ENCODE measurements at regions not wholly inside any gene's neighbourhood (a gene's known extent, or its start where the extent isn't known, plus 50 kb on each side); places are given as distances from the start of the nearest gene placed in this dataset.

DNA sequence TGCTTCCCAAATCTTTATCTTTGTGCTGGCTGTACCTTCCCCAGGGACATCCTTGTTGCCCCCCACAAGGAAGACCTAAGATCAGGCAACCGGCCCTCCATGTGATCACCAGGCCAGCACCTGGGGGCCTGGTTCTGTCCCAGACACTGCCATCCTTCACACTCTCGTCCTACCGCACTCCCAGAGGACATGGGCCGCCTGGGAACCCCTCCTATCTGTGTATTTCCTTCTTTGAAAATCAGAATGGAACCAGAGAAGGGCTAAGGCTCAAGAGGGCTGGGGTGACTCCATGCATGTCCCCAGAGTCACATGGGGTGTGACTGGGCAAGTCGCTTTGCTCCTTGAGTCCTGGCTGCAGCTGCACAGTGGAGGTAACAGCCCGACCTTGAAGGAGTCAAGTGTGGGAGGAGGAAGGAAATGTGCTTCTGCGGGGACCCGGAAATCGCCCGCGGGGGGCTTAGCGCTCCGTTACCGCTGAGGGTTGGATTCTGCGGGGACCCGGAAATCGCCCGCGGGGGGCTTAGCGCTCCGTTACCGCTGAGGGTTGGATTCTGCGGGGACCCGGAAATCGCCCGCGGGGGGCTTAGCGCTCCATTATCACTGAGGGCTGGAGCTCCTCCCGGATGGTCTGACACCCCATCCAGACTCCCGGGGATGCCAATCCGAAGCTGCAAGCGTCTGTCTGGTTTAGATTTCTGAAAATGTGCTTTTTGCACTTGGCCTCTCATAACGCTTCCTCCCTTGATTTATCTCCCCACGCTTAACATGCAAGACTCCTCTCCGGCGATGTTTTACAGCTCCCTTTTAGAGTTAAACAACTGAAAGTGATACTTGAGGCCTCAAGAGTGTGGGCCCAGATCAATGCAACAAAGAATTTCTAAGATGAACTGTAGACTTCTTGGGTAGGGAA lies 278.9 kb downstream of the NPHP4 start:
- Histone ChIP-seq H3K9me3 (ENCODE audit: control insufficient read depth, low read length) (no peaks in the 10 kb centered on the region), H3K36me3 (ENCODE audit: control insufficient read depth, insufficient read depth, low read length) (no peaks in the 10 kb centered on the region), H3K4me1 (ENCODE audit: control insufficient read depth, insufficient read depth, low read length) (peaks cover 19% of the 10 kb centered on the region), H3K4me3 (ENCODE audit: insufficient read depth, low read depth, low read length) (no peak overlapping the region), H3K27me3 (ENCODE audit: control insufficient read depth, insufficient read depth, low read length, poor library complexity, severe bottlenecking) (no peaks in the 10 kb centered on the region), H3K27ac (ENCODE audit: insufficient read depth, low read depth, low read length, poor library complexity, severe bottlenecking) (no peak overlapping the region)
- 95% methylated on average over 36 of the region's 36 CpGs for WGBS, 2 experiments

DNA sequence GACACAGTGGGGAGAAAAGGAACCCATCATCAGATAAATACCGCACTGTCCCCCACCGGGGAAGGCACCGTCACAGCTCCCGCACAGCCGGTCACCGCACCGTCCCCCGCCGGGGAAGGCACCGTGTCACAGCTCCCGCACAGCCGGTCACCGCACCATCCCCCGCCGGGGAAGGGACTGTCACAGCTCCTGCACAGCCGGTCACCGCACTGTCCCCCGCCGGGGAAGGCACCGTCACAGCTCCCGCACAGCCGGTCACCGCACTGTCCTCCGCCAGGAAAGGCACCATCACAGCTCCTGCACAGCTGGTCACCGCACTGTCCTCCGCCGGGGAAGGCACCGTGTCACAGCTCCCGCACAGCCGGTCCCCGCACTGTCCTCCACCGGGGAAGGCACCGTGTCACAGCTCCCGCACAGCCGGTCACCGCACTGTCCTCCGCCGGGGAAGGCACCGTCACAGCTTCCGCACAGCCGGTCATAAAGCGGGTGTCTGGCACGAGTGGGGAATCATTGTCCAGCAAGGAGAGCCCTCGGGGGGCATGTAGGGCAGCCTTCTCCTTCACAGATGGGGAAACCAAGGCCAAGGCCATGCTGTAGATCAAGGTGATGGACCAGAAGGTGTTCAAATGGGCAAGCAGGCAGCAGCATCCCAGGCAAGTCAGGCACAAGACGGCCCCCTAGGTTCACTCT lies 280.1 kb downstream of the NPHP4 start:
- H3K9me3 ChIP-seq (ENCODE audit: control insufficient read depth, low read length) = no peaks in the 10 kb centered on the region
- H3K27ac ChIP-seq (ENCODE audit: insufficient read depth, low read depth, low read length, poor library complexity, severe bottlenecking) = no peak overlapping the region
- H3K36me3 ChIP-seq (ENCODE audit: control insufficient read depth, insufficient read depth, low read length) = no peaks in the 10 kb centered on the region
- no peaks in the 10 kb centered on the region for H3K27me3 ChIP-seq (ENCODE audit: control insufficient read depth, insufficient read depth, low read length, poor library complexity, severe bottlenecking)
- H3K4me1 ChIP-seq (ENCODE audit: control insufficient read depth, insufficient read depth, low read length) = peaks cover 6% of the 10 kb centered on the region
- WGBS, 2 experiments = 93 to 94% methylated on average over 45 of the region's 45 CpGs
- H3K4me3 ChIP-seq (ENCODE audit: insufficient read depth, low read depth, low read length) = no peak overlapping the region

DNA sequence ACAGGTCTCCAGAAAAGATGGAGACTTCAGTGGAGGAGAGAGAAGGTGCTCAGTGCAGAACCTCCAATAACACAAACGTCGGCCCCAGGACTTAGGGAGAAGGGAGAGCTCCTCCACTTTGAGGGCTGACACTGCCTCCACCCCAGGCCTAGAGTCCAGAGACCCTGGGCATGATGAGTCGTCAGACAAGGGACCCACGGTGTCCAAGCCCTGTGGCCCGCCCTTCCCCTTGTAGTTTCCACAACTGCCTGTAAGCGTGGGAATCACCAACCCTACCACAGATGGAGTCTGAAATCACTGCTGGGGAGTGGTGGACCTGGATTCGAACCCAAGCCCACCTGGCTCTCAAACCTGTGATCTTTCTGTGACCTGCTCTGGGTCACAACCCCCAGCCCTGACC lies 281.1 kb downstream of the NPHP4 start:
- H3K27ac ChIP-seq (ENCODE audit: insufficient read depth, low read depth, low read length, poor library complexity, severe bottlenecking) = no peak overlapping the region
- no peaks in the 10 kb centered on the region for H3K27me3 ChIP-seq (ENCODE audit: control insufficient read depth, insufficient read depth, low read length, poor library complexity, severe bottlenecking)
- WGBS, 2 experiments = 91 to 93% methylated on average over 7 of the region's 7 CpGs
- no peaks in the 10 kb centered on the region for H3K4me1 ChIP-seq (ENCODE audit: control insufficient read depth, insufficient read depth, low read length)
- H3K36me3 ChIP-seq (ENCODE audit: control insufficient read depth, insufficient read depth, low read length) = no peaks in the 10 kb centered on the region
- H3K4me3 ChIP-seq (ENCODE audit: insufficient read depth, low read depth, low read length) = no peak overlapping the region
- H3K9me3 ChIP-seq (ENCODE audit: control insufficient read depth, low read length) = no peaks in the 10 kb centered on the region

DNA sequence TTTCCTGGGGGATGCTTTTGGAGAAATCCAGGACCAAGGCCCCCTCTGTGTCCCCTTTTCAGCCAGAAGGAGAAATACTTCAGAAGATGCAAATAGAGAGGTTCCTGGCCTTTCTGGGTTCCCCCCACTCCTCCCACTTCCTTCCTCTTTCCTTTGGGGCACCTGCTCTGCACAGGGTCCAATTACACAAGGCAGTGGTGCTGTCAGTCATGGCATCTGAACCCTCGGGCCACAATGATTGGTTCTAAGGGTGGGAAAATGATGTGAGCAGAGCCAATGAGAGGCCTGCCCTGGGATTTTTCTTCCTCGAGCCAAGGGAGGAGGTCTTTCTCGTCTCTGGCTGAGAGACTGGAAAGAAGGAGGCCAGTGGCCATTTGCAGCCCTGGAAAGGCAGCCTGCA lies 282.2 kb downstream of the NPHP4 start:
- Histone ChIP-seq H3K4me3 (ENCODE audit: insufficient read depth, low read depth, low read length) (no peak overlapping the region), H3K27ac (ENCODE audit: insufficient read depth, low read depth, low read length, poor library complexity, severe bottlenecking) (no peak overlapping the region), H3K4me1 (ENCODE audit: control insufficient read depth, insufficient read depth, low read length) (no peaks in the 10 kb centered on the region), H3K27me3 (ENCODE audit: control insufficient read depth, insufficient read depth, low read length, poor library complexity, severe bottlenecking) (no peaks in the 10 kb centered on the region), H3K36me3 (ENCODE audit: control insufficient read depth, insufficient read depth, low read length) (no peaks in the 10 kb centered on the region), H3K9me3 (ENCODE audit: control insufficient read depth, low read length) (no peaks in the 10 kb centered on the region)
- 88 to 89% methylated on average over 3 of the region's 3 CpGs for WGBS, 2 experiments

DNA sequence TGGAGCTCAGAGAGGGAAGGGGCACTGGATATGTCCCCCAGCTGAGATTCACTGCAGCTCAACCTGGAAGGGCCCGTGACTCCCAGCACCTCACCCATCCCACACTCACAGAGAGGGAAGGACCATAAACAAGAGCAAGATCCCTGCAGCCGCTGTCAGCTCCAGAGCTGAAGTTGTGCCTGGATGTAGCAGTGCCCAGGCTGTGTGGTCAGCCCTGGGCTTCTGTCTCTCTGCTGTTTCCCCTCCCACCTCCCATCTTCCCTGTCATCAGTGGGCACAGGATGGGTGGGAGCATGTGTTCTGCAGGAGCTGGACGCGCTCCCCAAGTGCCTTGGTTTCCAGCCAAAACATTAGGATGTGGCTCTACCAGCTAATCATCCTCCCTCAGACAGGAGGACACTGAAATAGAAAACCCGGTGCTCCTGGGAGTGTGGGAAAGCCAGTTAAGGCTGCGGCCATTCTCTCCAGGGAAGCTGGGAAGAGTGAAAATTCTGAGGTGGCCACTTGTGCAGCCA lies 282.7 kb downstream of the NPHP4 start:
- WGBS, 2 experiments = 93 to 96% methylated on average over 6 of the region's 6 CpGs
- H3K4me3 ChIP-seq (ENCODE audit: insufficient read depth, low read depth, low read length) = no peak overlapping the region
- no peaks in the 10 kb centered on the region for H3K4me1 ChIP-seq (ENCODE audit: control insufficient read depth, insufficient read depth, low read length)

DNA sequence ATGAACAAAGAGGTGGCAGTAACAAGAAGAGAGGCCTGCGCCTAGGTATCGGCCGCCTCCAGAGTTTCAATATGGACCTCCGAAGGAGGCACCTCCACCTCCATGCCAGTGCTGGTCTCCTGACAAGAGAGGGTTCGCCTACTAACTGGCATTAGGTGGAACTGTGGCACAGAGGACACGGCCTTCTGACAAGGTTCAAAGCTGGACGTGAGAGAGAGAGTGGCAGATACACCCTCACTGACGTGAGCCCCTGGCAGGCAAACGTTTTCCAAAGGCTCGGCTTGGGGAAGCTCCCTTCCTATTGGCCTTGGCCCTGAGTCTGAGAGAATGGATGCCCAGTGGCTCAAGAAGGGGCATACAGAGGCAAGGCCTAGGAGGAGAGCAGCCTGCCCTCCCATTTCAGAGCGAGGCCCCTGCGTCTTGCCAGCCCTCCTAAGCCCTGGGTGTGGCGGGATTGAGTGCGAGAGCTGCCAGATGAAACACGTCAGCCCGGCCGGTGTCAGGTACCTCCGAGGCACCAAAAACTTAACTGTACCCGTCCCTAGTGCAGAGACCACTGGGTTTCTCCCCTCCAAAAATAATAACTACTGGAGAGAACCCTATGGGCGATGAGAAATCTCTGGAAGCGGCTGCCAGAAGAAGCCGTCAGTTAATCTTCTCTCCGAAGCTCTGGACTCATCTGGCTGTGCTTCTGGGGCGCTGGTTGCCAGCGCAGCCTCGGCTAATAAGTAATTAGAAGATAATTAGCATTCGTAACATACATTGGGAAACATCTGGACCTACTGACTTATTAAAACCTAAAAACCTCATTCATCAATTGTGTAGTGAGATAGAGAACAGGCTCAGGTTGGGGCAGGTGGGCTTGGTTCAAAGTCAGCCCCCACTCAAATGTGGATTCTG lies 283.6 kb downstream of the NPHP4 start:
- Histone ChIP-seq H3K4me3 (ENCODE audit: insufficient read depth, low read depth, low read length) (no peak overlapping the region), H3K36me3 (ENCODE audit: control insufficient read depth, insufficient read depth, low read length) (no peaks in the 10 kb centered on the region), H3K9me3 (ENCODE audit: control insufficient read depth, low read length) (no peaks in the 10 kb centered on the region), H3K27me3 (ENCODE audit: control insufficient read depth, insufficient read depth, low read length, poor library complexity, severe bottlenecking) (no peaks in the 10 kb centered on the region), H3K27ac (ENCODE audit: insufficient read depth, low read depth, low read length, poor library complexity, severe bottlenecking) (no peak overlapping the region), H3K4me1 (ENCODE audit: control insufficient read depth, insufficient read depth, low read length) (no peaks in the 10 kb centered on the region)
- WGBS, 2 experiments = 93% methylated on average over 26 to 27 of the region's 27 CpGs

More for the DNA sequence above, 282.7 kb downstream of the NPHP4 start:
- Histone ChIP-seq H3K27me3 (ENCODE audit: control insufficient read depth, insufficient read depth, low read length, poor library complexity, severe bottlenecking) (no peaks in the 10 kb centered on the region), H3K27ac (ENCODE audit: insufficient read depth, low read depth, low read length, poor library complexity, severe bottlenecking) (no peak overlapping the region), H3K36me3 (ENCODE audit: control insufficient read depth, insufficient read depth, low read length) (no peaks in the 10 kb centered on the region), H3K9me3 (ENCODE audit: control insufficient read depth, low read length) (no peaks in the 10 kb centered on the region)

DNA sequence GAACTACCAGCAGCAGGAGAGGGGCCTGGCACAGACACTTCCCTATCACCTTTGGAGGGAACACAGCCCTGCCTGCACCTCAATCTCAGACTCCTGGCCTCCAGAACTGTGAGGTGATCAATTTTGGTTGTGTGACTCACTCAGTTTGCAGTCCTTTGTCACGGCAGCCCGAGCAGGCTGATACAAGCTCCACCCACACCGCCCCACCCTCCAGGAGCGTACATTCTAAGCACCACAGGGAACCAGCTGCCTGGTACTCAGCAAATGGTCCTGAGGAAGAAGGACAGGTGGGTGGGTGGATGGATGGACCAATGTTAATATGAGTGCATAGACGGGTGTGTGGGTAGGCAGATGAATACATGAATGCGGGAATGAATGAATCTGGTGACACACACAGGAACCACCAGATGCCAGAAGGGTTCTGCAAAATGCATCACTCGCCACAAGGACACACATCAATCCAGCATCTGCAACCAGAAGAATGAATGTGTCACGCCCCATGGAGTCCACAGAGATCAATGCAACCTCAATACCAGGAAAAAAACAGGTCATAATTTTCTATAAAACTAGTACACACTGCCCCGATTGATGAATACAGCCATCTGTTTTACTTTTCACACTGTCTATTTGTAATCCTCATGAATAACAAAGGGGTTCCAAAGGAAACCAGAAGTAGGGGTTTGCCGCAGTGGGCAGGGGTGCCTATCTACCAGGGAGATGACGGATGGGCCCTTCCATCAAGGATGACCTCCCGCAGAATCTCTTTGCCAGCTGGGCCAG lies 284.5 kb downstream of the NPHP4 start:
- H3K27ac ChIP-seq (ENCODE audit: insufficient read depth, low read depth, low read length, poor library complexity, severe bottlenecking) = no peak overlapping the region
- H3K4me3 ChIP-seq (ENCODE audit: insufficient read depth, low read depth, low read length) = no peak overlapping the region
- H3K36me3 ChIP-seq (ENCODE audit: control insufficient read depth, insufficient read depth, low read length) = no peaks in the 10 kb centered on the region
- no peaks in the 10 kb centered on the region for H3K27me3 ChIP-seq (ENCODE audit: control insufficient read depth, insufficient read depth, low read length, poor library complexity, severe bottlenecking)
- H3K4me1 ChIP-seq (ENCODE audit: control insufficient read depth, insufficient read depth, low read length) = no peaks in the 10 kb centered on the region
- no peaks in the 10 kb centered on the region for H3K9me3 ChIP-seq (ENCODE audit: control insufficient read depth, low read length)
- WGBS, 2 experiments = 74 to 79% methylated on average over 12 of the region's 12 CpGs

DNA sequence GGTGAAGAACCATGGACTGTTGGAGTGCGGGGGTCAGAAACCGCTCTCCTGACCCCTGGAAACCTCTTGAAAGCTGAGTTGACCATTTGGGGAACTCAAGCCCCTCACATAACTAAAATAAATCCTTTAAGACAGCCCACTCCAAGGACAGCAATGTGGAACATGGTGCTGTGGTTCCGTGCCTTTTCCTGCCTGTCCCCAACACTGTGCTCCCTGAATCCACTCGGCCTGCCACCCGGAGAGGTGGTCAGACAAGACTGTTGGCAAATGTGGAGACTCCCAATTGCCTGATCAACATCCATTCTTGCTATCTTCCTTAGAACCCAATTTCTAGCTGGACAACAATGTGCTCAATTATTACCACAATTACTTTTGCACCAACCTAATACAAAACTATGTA lies 286.0 kb downstream of the NPHP4 start:
- no peaks in the 10 kb centered on the region for H3K4me1 ChIP-seq (ENCODE audit: control insufficient read depth, insufficient read depth, low read length)
- 94 to 95% methylated on average over 5 of the region's 5 CpGs for WGBS, 2 experiments
- H3K27me3 ChIP-seq (ENCODE audit: control insufficient read depth, insufficient read depth, low read length, poor library complexity, severe bottlenecking) = no peaks in the 10 kb centered on the region
- no peaks in the 10 kb centered on the region for H3K36me3 ChIP-seq (ENCODE audit: control insufficient read depth, insufficient read depth, low read length)
- H3K4me3 ChIP-seq (ENCODE audit: insufficient read depth, low read depth, low read length) = no peak overlapping the region
- H3K9me3 ChIP-seq (ENCODE audit: control insufficient read depth, low read length) = no peaks in the 10 kb centered on the region
- no peak overlapping the region for H3K27ac ChIP-seq (ENCODE audit: insufficient read depth, low read depth, low read length, poor library complexity, severe bottlenecking)

DNA sequence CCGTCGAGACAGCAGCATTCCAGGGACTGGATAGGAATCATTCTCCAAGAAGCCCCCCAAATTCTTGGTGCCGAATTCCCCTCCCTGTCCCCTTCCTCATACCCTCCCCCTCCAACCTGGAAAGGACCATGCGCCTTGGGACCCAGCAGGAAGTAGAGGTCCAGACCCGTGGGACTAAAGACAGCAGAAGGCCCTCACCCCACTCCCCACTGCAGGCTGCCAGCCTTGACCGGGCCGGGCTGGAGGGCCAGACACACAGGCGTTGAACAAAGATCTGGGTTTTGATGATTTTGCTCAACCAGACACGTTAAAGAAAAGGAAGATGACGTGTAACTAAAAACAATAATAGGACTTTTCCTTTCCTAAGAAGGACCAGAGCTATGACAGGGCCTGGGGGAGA lies 286.5 kb downstream of the NPHP4 start:
- Histone ChIP-seq H3K9me3 (ENCODE audit: control insufficient read depth, low read length) (no peaks in the 10 kb centered on the region), H3K4me1 (ENCODE audit: control insufficient read depth, insufficient read depth, low read length) (no peaks in the 10 kb centered on the region), H3K27me3 (ENCODE audit: control insufficient read depth, insufficient read depth, low read length, poor library complexity, severe bottlenecking) (no peaks in the 10 kb centered on the region), H3K27ac (ENCODE audit: insufficient read depth, low read depth, low read length, poor library complexity, severe bottlenecking) (no peak overlapping the region), H3K36me3 (ENCODE audit: control insufficient read depth, insufficient read depth, low read length) (no peaks in the 10 kb centered on the region), H3K4me3 (ENCODE audit: insufficient read depth, low read depth, low read length) (no peak overlapping the region)
- WGBS, 2 experiments = 91 to 92% methylated on average over 10 of the region's 10 CpGs

All from ectodermal cell (in vitro differentiated cells).